Ovary (tissue), 7 donors: ENCODE measurements at regions not wholly inside any gene's neighbourhood (a gene's known extent, or its start where the extent isn't known, plus 50 kb on each side); places are given as distances from the start of the nearest gene placed in this dataset.

Experiments used
- DNase-seq, 5 donors: peaks; one replicate each; pipeline ENCODE4 v3.0.0-alpha.2; 2019 to 2020
- H3K27ac ChIP-seq, 2 donors: fragments of 200-600 bp; one replicate each; pipeline versions ENCODE4 v1.5.1 to v1.8.0; 2019 to 2022
- H3K27me3 ChIP-seq: fragments of 200-600 bp; one replicate; pipeline ENCODE4 v1.8.0; 2022
- H3K36me3 ChIP-seq: fragments of 200-600 bp; sonication (generic); one replicate; pipeline ENCODE4 v1.5.1; 2019
- H3K4me1 ChIP-seq: one replicate; pipeline ENCODE4 v1.8.1; 2013; ENCODE audit warnings: mild to moderate bottlenecking, moderate library complexity; ENCODE audit not compliant: insufficient read depth
- H3K4me3 ChIP-seq: fragments of 200-600 bp; sonication (generic); one replicate; pipeline ENCODE4 v1.5.1; 2017
- H3K9me3 ChIP-seq, 2 donors: fragments of 200-600 bp in 1 of 2; sonication (generic) in 1 of 2; one replicate each; pipeline versions ENCODE4 v1.5.1 to v1.8.1; 2013 to 2019; ENCODE audit warnings: mild to moderate bottlenecking in 1 of 2, moderate library complexity in 1 of 2
- CTCF ChIP-seq, 3 donors: fragments of 450-650 bp in 2 of 3; fragments of 200-600 bp in 1 of 3; IDR thresholded peaks; one replicate each; pipeline versions ENCODE4 v1.5.1 to v1.8.0; 2016 to 2022; ENCODE audit warnings: antibody characterized with exemption in 3 of 3, mild to moderate bottlenecking in 1 of 3
- EP300 ChIP-seq: sonication (generic); formaldehyde crosslinking; IDR thresholded peaks from one replicate; pipeline ENCODE4 v1.6.1; 2017; ENCODE audit warnings: antibody characterized with exemption
- POLR2A ChIP-seq: fragments of 450-650 bp; IDR thresholded peaks from one replicate; pipeline ENCODE4 v1.6.1; 2017; ENCODE audit warnings: antibody characterized with exemption, mild to moderate bottlenecking, moderate library complexity
- WGBS, 3 donors: extraction: QIAGEN DNeasy Blood & Tissue Kit in 1 of 3; methylation state at CpG; one replicate each; pipeline versions ENCODE4 v1.1.5 to v1.1.7; 2013 to 2017; 5-methylcytosine and 5-hydroxymethylcytosine counted together
- intact Hi-C, 4 donors: fragments of 100-400 bp; cut with DNase I; formaldehyde crosslinking; loops; one replicate each; pipeline versions ENCODE4 v1.11.0 to v1.15.1; 2022 to 2023
- donor health status: DM: no; HTN: no; CAD: no; lungs with moderate emphysema.
- donor health status: DM: no; HTN: no; CAD: no.
- donor health status: Bipolar disorder and iron deficiency.
- donor health status: DM: no; HTN: no; CAD: no.
- donor health status: DM: yes; HTN: yes; CAD: no.

- WGBS, 3 donors: 54 to 80% (median 73%) methylated on average over 8 of the region's 8 CpGs
- H3K4me3 ChIP-seq: no peak overlapping the region
- intact Hi-C loops: no loop called here
- H3K36me3 ChIP-seq: no peaks in the 10 kb centered on the region
- no peaks in the 10 kb centered on the region for H3K27me3 ChIP-seq
- H3K27ac ChIP-seq: no peak overlapping the region
- no peak for DNase-seq
- H3K4me1 ChIP-seq: no peaks in the 10 kb centered on the region
- H3K9me3 ChIP-seq: no peaks in the 10 kb centered on the region
- no peak for TF ChIP-seq POLR2A
- TF ChIP-seq EP300: no peak
- no peak for TF ChIP-seq CTCF (IDR thresholded peaks at IDR 0.05)
Measured at GRCh38 chr4:68748181-68748991, 67.4 kb upstream of the UGT2B10 start.

DNA sequence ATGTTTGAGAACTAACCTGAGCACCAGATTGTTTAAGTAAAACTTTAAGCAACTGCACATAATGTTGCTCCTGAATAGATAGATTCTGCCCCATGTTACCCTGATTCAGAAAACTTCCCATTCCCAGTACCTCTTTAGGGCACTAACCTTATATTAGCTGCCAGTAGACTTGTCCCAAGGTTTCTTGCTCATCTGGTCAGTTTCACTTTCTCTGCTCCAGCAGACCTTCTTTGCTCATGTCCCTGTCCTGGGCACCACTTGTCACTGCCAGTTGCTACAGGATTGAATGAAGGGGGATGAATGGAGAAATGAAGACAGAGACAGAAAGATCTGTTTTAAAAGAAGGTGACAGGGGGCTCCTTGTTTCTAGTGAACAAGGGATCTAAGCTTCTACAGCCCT lies 65.2 kb upstream of the UGT2B10 start:
- intact Hi-C loops: no loop called here
- TF ChIP-seq POLR2A: no peak
- TF ChIP-seq EP300: no peak
- no peak for TF ChIP-seq CTCF (IDR thresholded peaks at IDR 0.05)
- Histone ChIP-seq H3K4me3 (no peak overlapping the region), H3K27ac (no peak overlapping the region), H3K4me1 (no peaks in the 10 kb centered on the region), H3K27me3 (no peaks in the 10 kb centered on the region), H3K36me3 (no peaks in the 10 kb centered on the region), H3K9me3 (no peaks in the 10 kb centered on the region)
- no peak for DNase-seq

DNA sequence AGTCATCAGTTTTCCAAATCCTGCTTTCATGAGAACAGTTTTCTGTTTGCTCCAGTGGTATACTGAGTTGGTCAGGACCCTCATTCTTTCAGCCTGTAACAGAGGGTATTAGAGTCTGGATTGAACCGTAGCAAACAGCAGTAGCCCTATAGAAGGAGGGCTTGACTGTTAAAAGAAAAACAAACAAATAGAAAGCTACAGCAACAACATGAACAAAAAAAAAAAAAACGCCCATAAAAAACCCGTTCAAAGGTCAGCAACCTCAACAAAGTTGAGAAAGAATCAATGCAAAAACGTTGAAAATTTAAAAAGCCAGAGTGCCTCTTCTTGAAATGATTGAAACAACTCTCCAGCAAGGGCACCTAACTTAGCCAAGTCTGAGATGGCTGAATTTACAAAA lies 64.7 kb upstream of the UGT2B10 start:
- no peak overlapping the region for H3K4me3 ChIP-seq
- 32 to 39% (median 32%) methylated on average over 4 of the region's 4 CpGs for WGBS, 3 donors
- no peaks in the 10 kb centered on the region for H3K27me3 ChIP-seq
- H3K4me1 ChIP-seq: no peaks in the 10 kb centered on the region
- intact Hi-C loops: no loop called here
- no peak for TF ChIP-seq POLR2A
- no peak for TF ChIP-seq CTCF (IDR thresholded peaks at IDR 0.05)
- TF ChIP-seq EP300: no peak
- no peaks in the 10 kb centered on the region for H3K9me3 ChIP-seq
- no peak overlapping the region for H3K27ac ChIP-seq
- no peaks in the 10 kb centered on the region for H3K36me3 ChIP-seq
- DNase-seq: no peak

DNA sequence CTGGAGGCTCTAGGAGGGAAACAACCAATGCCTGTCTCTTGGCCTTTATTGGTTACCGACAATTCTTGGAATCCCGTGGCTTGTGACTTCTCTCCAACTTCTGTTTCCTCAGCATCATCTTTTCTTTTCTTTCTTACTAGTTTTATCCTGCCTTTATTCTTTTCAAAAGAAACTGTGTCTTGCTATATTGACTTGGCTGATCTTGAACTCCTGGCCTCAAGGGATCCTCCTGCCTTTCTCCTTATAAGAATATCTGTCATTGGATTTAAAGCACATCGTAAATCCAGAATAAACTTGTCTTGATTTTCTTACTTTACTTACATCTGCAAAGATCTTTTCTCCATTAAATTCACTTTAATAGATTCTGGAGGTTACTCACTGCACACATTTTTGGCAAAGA lies 49.9 kb upstream of the UGT2B10 start:
- H3K27me3 ChIP-seq: no peaks in the 10 kb centered on the region
- no peaks in the 10 kb centered on the region for H3K36me3 ChIP-seq
- no peak for DNase-seq
- no peak overlapping the region for H3K4me3 ChIP-seq
- H3K4me1 ChIP-seq: no peaks in the 10 kb centered on the region
- TF ChIP-seq POLR2A (no peak), EP300 (no peak), CTCF (IDR thresholded peaks at IDR 0.05) (no peak)
- intact Hi-C loops: no loop called here
- 91 to 93% (median 93%) methylated on average over 3 of the region's 3 CpGs for WGBS, 3 donors
- H3K27ac ChIP-seq: no peak overlapping the region
- H3K9me3 ChIP-seq: no peaks in the 10 kb centered on the region
